Endothelial cell of umbilical vein (primary cell): ENCODE measurements at regions not wholly inside any gene's neighbourhood (a gene's known extent, or its start where the extent isn't known, plus 50 kb on each side); places are given as distances from the start of the nearest gene placed in this dataset.

Experiments used
- BruUV-seq: library from RNA; stranded (reverse); fragments of 400-500 nt; replicated peaks from 2 replicates; lab custom pipeline; 2021; lab: Mats Ljungman, UMichigan
- CTCF ChIA-PET: fragments of 300-600, 350-600 bp; sonication (Branson Sonifier 250); formaldehyde crosslinking; loops from one replicate; lab custom pipeline; 2021; ENCODE audit warnings: antibody characterized with exemption, inconsistent platforms; lab: Charles Lee
- POLR2A ChIA-PET: fragments of 300-600, 350-600 bp; sonication (Branson Sonifier 250); formaldehyde crosslinking; loops from one replicate; lab custom pipeline; 2021; ENCODE audit warnings: antibody characterized with exemption, inconsistent platforms; lab: Charles Lee
- DNase-seq: peaks from one replicate; pipeline ENCODE4 v3.0.0-alpha.2; 2011; ENCODE audit warnings: low read depth, low spot score
- FAIRE-seq: peaks from 2 replicates; lab custom pipeline; 2011; peaks lifted over from hg19 to GRCh38; lab: Jason Lieb, UNC
- H2AFZ ChIP-seq: 2 replicates; pipeline ENCODE4 v1.6.0; 2012; ENCODE audit warnings: low read depth, low read length, control low read depth, inconsistent platforms
- H3K27ac ChIP-seq: 2 replicates; pipeline ENCODE4 v1.5.1; 2011; ENCODE audit warnings: low read depth, mild to moderate bottlenecking, control low read depth, low read length, moderate library complexity; ENCODE audit not compliant: insufficient read depth
- H3K27me3 ChIP-seq, 2 experiments: 2 replicates each; pipeline versions ENCODE4 v1.6.0 to v1.6.1; 2011; ENCODE audit warnings: low read length in 2 of 2, mixed read lengths in 1 of 2; ENCODE audit not compliant: control insufficient read depth in 2 of 2, insufficient read depth in 2 of 2
- H3K36me3 ChIP-seq, 2 experiments: 2 replicates in 1 of 2; 3 replicates in 1 of 2; pipeline ENCODE4 v1.5.1; 2011; ENCODE audit warnings: low read length in 2 of 2, mild to moderate bottlenecking in 1 of 2, moderate library complexity in 1 of 2; ENCODE audit not compliant: control insufficient read depth in 2 of 2, insufficient read depth in 2 of 2; ENCODE audit errors: extremely low read depth in 1 of 2
- H3K4me1 ChIP-seq: 3 replicates; pipeline ENCODE4 v1.5.1; 2011; ENCODE audit warnings: mild to moderate bottlenecking, low read length; ENCODE audit not compliant: control insufficient read depth, insufficient read depth; ENCODE audit errors: extremely low read depth
- H3K4me2 ChIP-seq: 2 replicates; pipeline ENCODE4 v1.6.1; 2011; ENCODE audit warnings: low read length, control low read depth, mixed read lengths; ENCODE audit not compliant: insufficient read depth
- H3K4me3 ChIP-seq, 3 experiments: fragments of 200-600 bp in 1 of 3; sonication (generic), shearing (Covaris generic) in 1 of 3; replicated peaks in 1 of 3; 2 replicates each; pipeline ENCODE4 v1.5.1; 2011 to 2016; ENCODE audit warnings: control low read depth in 3 of 3, low read length in 3 of 3, mild to moderate bottlenecking in 2 of 3, inconsistent platforms in 1 of 3, low read depth in 1 of 3, moderate library complexity in 1 of 3; ENCODE audit not compliant: insufficient read depth in 1 of 3
- H3K79me2 ChIP-seq: 2 replicates; pipeline ENCODE4 v1.6.0; 2012; ENCODE audit warnings: low read length, inconsistent platforms; ENCODE audit not compliant: control insufficient read depth, insufficient read depth
- H3K9ac ChIP-seq: replicated peaks from 2 replicates; pipeline ENCODE3; 2011; ENCODE audit warnings: low read length, control low read depth; ENCODE audit not compliant: insufficient read depth; ENCODE audit errors: extremely low read depth
- H3K9me1 ChIP-seq: replicated peaks from 3 replicates; pipeline ENCODE4 v1.6.0; 2011; ENCODE audit warnings: mild to moderate bottlenecking, low read length; ENCODE audit not compliant: control insufficient read depth, insufficient read depth; ENCODE audit errors: extremely low read depth
- H3K9me3 ChIP-seq: replicated peaks from 2 replicates; pipeline ENCODE4 v1.5.1; 2012; ENCODE audit warnings: low read length, inconsistent platforms; ENCODE audit not compliant: control insufficient read depth, insufficient read depth
- H4K20me1 ChIP-seq: replicated peaks from 2 replicates; pipeline ENCODE3; 2011; ENCODE audit warnings: mild to moderate bottlenecking, low read length; ENCODE audit not compliant: control insufficient read depth, insufficient read depth; ENCODE audit errors: extremely low read depth
- CTCF ChIP-seq, 2 donors: IDR thresholded peaks; 1 replicate in 1 of 2; 2 replicates in 1 of 2; pipeline ENCODE4 v1.5.1; 2011; ENCODE audit warnings: low read length in 2 of 2, mild to moderate bottlenecking in 2 of 2, moderate library complexity in 2 of 2, control low read depth in 1 of 2, inconsistent platforms in 1 of 2, low read depth in 1 of 2; ENCODE audit not compliant: insufficient read depth in 1 of 2; ENCODE audit errors: extremely low read depth in 1 of 2
- EZH2 ChIP-seq: IDR thresholded peaks from 2 replicates; pipeline ENCODE4 v1.6.1; 2012; ENCODE audit warnings: borderline replicate concordance, low read depth, mild to moderate bottlenecking, moderate library complexity, low read length, inconsistent platforms; ENCODE audit not compliant: severe bottlenecking
- FOS ChIP-seq: IDR thresholded peaks from 2 replicates; pipeline ENCODE4 v1.6.1; 2011; ENCODE audit warnings: mild to moderate bottlenecking, low read length, moderate library complexity, borderline replicate concordance; ENCODE audit not compliant: insufficient read depth
- GATA2 ChIP-seq: IDR thresholded peaks from 2 replicates; pipeline ENCODE4 v1.7.0; 2011; ENCODE audit warnings: low read depth, mild to moderate bottlenecking, moderate library complexity, mixed read lengths, low read length; ENCODE audit not compliant: insufficient read length, insufficient read depth
- JUN ChIP-seq: IDR thresholded peaks from 2 replicates; pipeline ENCODE4 v1.6.1; 2011; ENCODE audit warnings: borderline replicate concordance, low read depth; ENCODE audit not compliant: insufficient read length, insufficient read depth
- MAX ChIP-seq: IDR thresholded peaks from 2 replicates; pipeline ENCODE4 v1.6.1; 2011; ENCODE audit not compliant: insufficient read depth, insufficient read length
- MYC ChIP-seq: IDR thresholded peaks from one replicate; pipeline ENCODE4 v1.6.1; 2011; ENCODE audit warnings: mild to moderate bottlenecking, low read depth, low read length
- POLR2A ChIP-seq: IDR thresholded peaks from 2 replicates; pipeline ENCODE4 v1.6.1; 2012; ENCODE audit warnings: low read depth, mild to moderate bottlenecking, control low read depth, low read length
- POLR2AphosphoS5 ChIP-seq: IDR thresholded peaks from 2 replicates; pipeline ENCODE4 v1.6.1; 2012; ENCODE audit warnings: low read depth, mild to moderate bottlenecking, control low read depth, low read length, moderate library complexity; ENCODE audit not compliant: insufficient read depth
- dilution Hi-C: fragments of 300-500 bp; cut with MboI; formaldehyde crosslinking; loops from one replicate; pipeline ENCODE4 v1.15.0; 2019; ENCODE audit warnings: low sequenced_read_pairs; ENCODE audit not compliant: extremely low pct_ligation_motif_present
- intact Hi-C: fragments of 100-400 bp; cut with micrococcal nuclease; formaldehyde crosslinking; loops from one replicate; pipeline ENCODE4 v1.10.0; 2022

GRCh38 chr21:41611966-41612606 lies 104.1 kb upstream of the TMPRSS2 start:
- Histone ChIP-seq H3K4me1 (no peaks in the 10 kb centered on the region), H3K27ac (no peak overlapping the region), H3K9ac (no peak overlapping the region), H3K4me3 (no peak overlapping the region), H4K20me1 (no peaks in the 10 kb centered on the region), H3K4me2 (no peak overlapping the region), H2AFZ (no peak overlapping the region), H3K9me3 (no peaks in the 10 kb centered on the region), H3K36me3 (no peaks in the 10 kb centered on the region), H3K27me3 (peaks cover 0 to 2% of the 10 kb centered on the region in 2 experiments), H3K9me1 (no peaks in the 10 kb centered on the region), H3K79me2 (no peaks in the 10 kb centered on the region)
- no TSS peak for BruUV-seq
- FAIRE-seq, result no peak
- ChIA-PET CTCF (interaction anchor here (0.6 to 3.0 kb wide), 22 partner anchors 10 to 505 kb away, joined by 3 to 94 read pairs (median 4); no protein-coding TSS in a partner anchor), POLR2A (no interaction called here)
- intact Hi-C loops (loop anchor here (1.0 kb wide), 2 partner anchors 166 to 205 kb away; no protein-coding TSS in a partner anchor), dilution Hi-C loops (no loop called here)
- no peak for TF ChIP-seq FOS
- no peak for TF ChIP-seq MYC
- no peak for TF ChIP-seq POLR2A
- no peak for TF ChIP-seq POLR2AphosphoS5
- TF ChIP-seq EZH2, result no peak
- TF ChIP-seq MAX, result no peak
- TF ChIP-seq JUN, result no peak
- TF ChIP-seq GATA2, result no peak
- TF ChIP-seq CTCF (IDR thresholded peaks at IDR 0.05; ENCODE audit: extremely low read depth in 1 of 2, insufficient read depth in 1 of 2, low read depth in 1 of 2, low read length in 2 of 2), result no peak
- DNase-seq, result no peak
